ENCODE measurements at regions not wholly inside any gene's neighbourhood (a gene's known extent, or its start where the extent isn't known, plus 50 kb on each side); places are given as distances from the start of the nearest gene placed in this dataset.
"Not testable (repeated sequence)": the region's sequence is repeated elsewhere in the genome, so short reads cannot be mapped to it uniquely, and the experiment has no call there.

DNA sequence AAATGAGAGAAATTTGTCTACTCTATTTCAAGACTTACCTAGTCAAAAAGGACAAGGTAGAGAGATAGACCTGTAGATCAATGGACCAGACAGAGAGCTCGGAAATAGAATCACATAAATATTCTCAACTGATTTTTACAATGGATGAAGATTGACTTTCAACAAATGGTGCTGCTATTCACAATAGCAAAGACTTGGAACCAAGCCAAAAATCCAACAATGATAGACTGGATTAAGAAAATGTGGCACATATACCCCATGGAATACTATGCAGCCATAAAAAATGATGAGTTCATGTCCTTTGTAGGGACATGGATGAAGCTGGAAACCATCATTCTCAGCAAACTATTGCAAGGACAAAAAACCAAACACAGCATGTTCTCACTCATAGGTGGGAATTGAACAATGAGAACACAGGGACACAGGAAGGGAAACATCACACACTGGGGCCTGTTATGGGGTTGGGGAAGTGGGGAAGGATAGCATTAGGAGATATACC lies 1128.2 kb downstream of the UQCRFS1 start:
- not testable (repeated sequence) for TF ChIP-seq POLR2A (IDR thresholded peaks at IDR 0.05; ENCODE audit: low read length); ELK1 (IDR thresholded peaks at IDR 0.05; ENCODE audit: low read depth, low read length); CHD4 (IDR thresholded peaks at IDR 0.05; ENCODE audit: borderline replicate concordance); POLR2AphosphoS2 (conservative IDR thresholded peaks at IDR 0.05; ENCODE audit: low read length); EHMT2 (IDR thresholded peaks at IDR 0.05; ENCODE audit: low read depth); REST (IDR thresholded peaks at IDR 0.05); RNF2 (IDR thresholded peaks at IDR 0.05; ENCODE audit: borderline replicate concordance, low read depth); CBX8 (IDR thresholded peaks at IDR 0.05); RCOR1 (IDR thresholded peaks at IDR 0.05; ENCODE audit: low read depth, low read length)
- TF ChIP-seq, protein P1, sequence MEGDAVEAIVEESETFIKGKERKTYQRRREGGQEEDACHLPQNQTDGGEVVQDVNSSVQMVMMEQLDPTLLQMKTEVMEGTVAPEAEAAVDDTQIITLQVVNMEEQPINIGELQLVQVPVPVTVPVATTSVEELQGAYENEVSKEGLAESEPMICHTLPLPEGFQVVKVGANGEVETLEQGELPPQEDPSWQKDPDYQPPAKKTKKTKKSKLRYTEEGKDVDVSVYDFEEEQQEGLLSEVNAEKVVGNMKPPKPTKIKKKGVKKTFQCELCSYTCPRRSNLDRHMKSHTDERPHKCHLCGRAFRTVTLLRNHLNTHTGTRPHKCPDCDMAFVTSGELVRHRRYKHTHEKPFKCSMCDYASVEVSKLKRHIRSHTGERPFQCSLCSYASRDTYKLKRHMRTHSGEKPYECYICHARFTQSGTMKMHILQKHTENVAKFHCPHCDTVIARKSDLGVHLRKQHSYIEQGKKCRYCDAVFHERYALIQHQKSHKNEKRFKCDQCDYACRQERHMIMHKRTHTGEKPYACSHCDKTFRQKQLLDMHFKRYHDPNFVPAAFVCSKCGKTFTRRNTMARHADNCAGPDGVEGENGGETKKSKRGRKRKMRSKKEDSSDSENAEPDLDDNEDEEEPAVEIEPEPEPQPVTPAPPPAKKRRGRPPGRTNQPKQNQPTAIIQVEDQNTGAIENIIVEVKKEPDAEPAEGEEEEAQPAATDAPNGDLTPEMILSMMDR (IDR thresholded peaks at IDR 0.05), result not testable (repeated sequence)
- TF ChIP-seq, protein P2, sequence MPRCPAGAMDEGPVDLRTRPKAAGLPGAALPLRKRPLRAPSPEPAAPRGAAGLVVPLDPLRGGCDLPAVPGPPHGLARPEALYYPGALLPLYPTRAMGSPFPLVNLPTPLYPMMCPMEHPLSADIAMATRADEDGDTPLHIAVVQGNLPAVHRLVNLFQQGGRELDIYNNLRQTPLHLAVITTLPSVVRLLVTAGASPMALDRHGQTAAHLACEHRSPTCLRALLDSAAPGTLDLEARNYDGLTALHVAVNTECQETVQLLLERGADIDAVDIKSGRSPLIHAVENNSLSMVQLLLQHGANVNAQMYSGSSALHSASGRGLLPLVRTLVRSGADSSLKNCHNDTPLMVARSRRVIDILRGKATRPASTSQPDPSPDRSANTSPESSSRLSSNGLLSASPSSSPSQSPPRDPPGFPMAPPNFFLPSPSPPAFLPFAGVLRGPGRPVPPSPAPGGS (IDR thresholded peaks at IDR 0.05), result not testable (repeated sequence)

Measured in A549 (cell line).